GM18507 (cell line): ENCODE measurements at regions not wholly inside any gene's neighbourhood (a gene's known extent, or its start where the extent isn't known, plus 50 kb on each side); places are given as distances from the start of the nearest gene placed in this dataset.

Source experiments
- DNase-seq: peaks from one replicate; pipeline ENCODE4 v3.0.0; 2011; ENCODE audit warnings: low read depth; ENCODE audit not compliant: insufficient read length; ENCODE audit errors: extremely low spot score
- FAIRE-seq: peaks from 2 replicates; lab custom pipeline; 2011; peaks lifted over from hg19 to GRCh38; lab: Jason Lieb, UNC

GRCh38 chr10:132483394-132483793 is 54.2 kb upstream of the INPP5A start:
- no peak for DNase-seq
- FAIRE-seq, result no peak

GRCh38 chr10:132484922-132485321 is 52.7 kb upstream of the INPP5A start:
- FAIRE-seq (no peak), DNase-seq (no peak)

- DNase-seq, result no peak
- FAIRE-seq, result no peak
Observed at GRCh38 chr10:132485391-132485790, 52.2 kb upstream of the INPP5A start.

DNA sequence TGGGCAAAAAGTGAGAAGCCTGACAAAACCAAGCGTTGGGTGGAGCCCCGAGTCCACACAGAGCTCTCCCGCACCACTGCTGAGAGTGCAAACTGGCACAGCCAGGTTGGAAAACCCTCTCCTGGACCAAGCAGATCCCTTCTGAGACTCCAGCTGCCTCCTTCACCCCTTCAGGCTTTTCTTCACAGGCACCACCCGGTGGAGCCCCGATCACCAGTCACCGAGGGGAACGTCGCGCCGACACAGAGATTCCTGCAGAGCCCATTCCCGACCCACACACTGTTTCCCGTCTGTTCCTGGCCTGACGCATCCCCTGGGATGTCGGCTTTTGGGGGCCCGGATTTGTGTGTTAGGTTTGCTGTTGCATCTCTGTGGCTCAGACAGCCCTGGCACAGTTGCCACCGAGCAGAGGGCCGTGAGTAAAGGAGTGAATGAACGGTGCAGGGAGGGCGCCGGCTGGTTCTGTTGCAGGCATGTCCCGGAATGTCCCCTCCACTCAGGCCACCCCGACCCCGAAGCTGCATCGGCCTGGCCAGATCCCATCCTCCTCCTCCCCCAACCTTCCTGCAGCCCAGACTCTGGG is 51.0 kb upstream of the INPP5A start:
- FAIRE-seq (no peak), DNase-seq (no peak)

DNA sequence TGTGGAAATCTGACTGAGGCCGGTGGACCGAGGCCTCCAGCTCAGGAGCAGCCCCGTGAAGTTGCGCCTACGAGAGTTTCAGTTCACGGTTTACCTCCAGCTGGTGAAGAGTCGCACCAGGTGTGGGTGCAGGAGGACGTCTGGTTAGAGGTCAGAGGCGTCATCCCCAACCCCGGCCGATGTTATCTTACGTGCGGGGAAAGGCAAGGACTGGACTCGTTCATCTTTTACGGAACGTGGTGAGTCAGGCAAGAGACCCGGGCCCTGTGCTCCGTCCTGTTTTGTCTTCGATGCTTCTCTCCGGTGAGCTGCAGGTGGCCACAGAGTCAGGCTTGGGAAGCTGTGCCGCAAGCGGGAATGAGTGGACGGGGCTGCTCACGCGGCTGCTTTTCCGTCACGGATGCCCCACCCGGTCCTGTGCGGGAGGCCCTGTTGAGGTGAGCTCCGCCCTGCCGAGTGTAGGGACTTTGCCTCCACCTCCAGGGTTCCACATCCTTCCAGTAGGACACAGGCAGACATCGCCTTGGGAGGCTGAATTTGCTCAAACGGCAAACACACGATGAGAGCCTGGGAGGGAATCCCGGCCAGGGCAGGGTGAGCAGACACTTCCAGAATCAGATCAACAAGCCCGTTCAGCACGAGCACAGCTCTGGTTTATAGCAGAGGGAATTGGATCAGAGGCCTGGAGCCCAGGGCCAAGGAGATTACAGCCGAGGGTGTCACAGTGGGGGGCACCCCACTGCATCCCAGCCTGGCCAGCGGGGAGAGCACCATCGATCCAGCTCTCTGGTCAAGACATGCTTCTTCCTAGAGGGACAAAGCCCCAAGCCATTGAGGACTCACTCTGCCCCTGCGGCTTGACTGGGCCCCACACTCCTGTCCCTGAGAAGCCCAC is 50.1 kb upstream of the INPP5A start:
- no peak for FAIRE-seq
- DNase-seq, result no peak
